ENCODE measurements at regions not wholly inside any gene's neighbourhood (a gene's known extent, or its start where the extent isn't known, plus 50 kb on each side); places are given as distances from the start of the nearest gene placed in this dataset.

GRCh38 chr13:105341758-105342157, 1193.7 kb downstream of the EFNB2 start:
- TF ChIP-seq POLR2A (IDR thresholded peaks at IDR 0.05) (no peak), POLR2AphosphoS5 (IDR thresholded peaks at IDR 0.05) (no peak)

Measured in breast epithelium (tissue), 3 donors.